GM18951 (cell line): ENCODE measurements at regions not wholly inside any gene's neighbourhood (a gene's known extent, or its start where the extent isn't known, plus 50 kb on each side); places are given as distances from the start of the nearest gene placed in this dataset.

Experiments
- POLR2A ChIP-seq: IDR thresholded peaks from 4 replicates; pipeline ENCODE4 v1.6.1; 2011; ENCODE audit warnings: mild to moderate bottlenecking; ENCODE audit not compliant: insufficient read length, insufficient read depth; ENCODE audit errors: extremely low read depth
- in situ Hi-C: fragments of 300-500 bp; cut with MboI; formaldehyde crosslinking; loops from one replicate; pipeline ENCODE4 v1.12.0; 2022; ENCODE audit warnings: low sequenced_read_pairs, mixed read lengths, inconsistent platforms; ENCODE audit not compliant: unreplicated experiment

DNA sequence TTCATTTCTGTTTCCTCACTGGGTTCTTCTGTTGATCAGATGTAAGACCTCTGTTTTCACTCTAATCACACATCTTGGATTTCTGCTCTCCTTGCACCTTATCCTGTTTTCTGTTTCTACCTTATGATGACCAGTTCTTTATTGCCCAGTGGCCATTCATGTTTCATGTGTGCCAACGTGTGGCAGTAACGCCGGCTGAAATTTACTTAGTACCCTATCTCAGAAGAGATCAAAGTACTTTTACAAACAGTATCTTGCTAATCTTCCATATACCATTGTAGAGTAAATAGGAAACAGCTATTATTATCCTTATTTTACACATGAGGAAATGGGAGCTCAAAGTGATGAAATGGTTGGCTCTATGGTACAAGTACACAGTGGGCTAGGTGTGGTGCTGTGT lies 74.0 kb downstream of the GATA3 start:
- TF ChIP-seq POLR2A: no peak
- in situ Hi-C loops: no loop called here

DNA sequence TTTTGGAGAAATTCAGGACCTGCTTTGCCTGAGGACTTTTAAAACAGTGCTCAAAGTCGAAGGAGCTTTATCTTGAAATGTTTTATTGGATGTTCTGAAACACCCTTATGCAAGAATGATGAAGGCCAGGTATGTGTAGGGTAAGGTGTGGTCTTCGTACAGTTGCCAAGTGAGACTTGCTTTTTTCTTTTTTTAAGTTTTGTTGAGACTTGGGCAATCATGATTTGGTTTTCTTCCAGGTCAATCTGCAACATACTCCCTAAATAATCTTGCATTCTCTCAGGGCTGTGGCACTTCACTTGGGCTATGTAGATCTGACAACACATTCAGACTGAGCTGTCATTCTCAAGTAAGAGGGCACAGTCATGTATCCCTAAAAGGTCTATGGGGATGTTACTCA lies 75.0 kb downstream of the GATA3 start:
- in situ Hi-C loops: no loop called here
- no peak for TF ChIP-seq POLR2A

DNA sequence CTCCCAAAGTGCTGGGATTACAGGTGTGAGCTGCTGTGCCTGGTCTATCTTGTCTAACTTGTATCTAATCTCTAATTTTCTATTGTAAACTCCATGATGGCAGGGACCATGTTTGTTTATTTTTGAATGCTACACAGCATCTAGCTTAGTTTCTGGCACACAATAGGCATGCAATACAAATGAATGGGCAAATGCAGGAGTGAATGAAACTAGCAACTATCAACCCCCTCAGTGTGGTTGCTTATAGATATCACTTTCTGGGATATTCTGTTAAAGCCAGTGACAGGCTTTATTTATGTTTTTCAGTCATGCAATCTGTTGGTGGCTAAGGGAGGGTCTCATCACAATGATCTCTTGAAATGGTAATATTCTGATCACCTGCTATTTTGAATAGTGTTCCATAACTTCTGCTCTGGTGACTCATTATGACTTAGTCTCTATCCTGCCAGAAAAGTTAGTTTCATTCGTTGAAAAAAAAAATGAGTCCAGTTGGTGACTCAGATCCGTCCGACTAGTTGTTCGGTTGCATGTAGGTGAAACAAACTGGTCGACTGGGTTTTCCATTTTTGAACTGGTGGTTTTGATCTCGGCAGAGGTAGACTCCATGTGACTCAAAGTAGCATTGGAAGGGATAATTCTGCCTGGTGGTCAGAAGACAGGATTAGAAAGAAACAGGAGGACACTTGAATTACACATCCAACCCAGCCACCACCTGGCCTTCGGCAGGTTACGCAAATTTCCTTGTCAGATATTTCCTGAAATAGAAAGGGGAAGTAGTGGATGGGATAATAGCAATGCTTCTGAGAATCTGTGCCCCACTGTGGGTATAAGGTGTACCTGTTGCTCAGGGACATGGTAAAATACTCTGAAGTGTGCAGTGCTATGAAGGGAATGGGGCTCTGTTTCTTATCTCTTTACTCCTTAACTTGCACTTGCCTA lies 76.8 kb downstream of the GATA3 start:
- in situ Hi-C loops: no loop called here
- no peak for TF ChIP-seq POLR2A

DNA sequence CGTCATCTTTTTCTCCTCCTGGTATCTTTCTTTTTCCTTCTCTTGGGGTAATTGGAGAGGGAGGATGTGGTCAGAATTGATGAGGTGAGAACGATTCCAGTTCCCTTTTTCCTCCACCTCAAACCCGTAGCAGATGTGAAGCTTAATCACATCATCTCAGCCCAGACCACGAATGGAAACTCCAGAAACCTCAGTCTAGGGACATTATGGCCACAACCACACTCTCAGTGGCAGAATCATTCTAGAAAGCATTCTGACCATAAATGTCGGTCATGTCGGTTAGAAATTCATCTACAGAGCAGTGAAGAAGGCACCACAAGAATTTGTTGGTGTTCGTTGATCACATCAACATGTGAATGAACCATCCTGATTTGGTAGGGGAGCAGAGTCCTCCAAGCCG lies 78.7 kb downstream of the GATA3 start:
- in situ Hi-C loops: no loop called here
- TF ChIP-seq POLR2A: no peak

DNA sequence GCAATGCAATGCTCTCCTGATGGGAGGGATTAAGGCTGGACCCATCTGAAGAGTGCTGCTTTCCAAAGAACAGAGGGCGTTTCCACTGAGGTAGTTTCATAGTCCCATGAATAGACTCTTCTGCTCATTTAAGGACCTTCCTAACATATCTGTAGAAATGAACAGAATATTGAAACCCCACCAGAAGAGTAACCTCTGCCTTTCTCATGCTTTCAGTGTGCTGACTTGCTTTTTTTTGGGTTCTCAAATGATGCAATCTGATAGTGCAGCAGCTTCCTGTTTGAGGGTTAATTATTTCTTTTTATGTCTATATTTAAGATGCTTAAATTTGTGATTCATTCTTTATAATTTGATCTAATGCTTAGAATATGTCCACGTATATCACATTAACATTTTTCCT lies 82.2 kb downstream of the GATA3 start:
- TF ChIP-seq POLR2A: no peak
- in situ Hi-C loops: no loop called here

DNA sequence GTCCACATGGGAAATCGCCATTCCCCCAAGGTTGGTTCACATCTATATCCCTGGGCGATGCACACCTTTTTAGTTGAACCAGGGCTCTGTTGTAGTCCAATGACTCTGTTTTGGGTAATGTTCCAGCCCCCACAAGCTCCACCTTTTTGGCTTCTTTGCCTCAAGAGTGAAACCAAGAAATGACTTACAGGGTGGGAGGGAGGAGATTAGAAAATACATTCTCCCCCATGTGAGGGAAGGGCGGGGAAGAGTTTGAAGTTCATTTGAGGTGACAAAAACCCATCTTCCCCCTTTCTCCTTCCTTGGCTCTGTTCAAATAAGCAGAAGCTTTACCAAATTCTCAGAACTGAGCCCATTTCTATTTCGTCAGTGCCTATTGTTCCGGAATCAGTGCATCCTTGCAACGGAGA lies 82.8 kb downstream of the GATA3 start:
- in situ Hi-C loops: no loop called here
- TF ChIP-seq POLR2A: no peak

DNA sequence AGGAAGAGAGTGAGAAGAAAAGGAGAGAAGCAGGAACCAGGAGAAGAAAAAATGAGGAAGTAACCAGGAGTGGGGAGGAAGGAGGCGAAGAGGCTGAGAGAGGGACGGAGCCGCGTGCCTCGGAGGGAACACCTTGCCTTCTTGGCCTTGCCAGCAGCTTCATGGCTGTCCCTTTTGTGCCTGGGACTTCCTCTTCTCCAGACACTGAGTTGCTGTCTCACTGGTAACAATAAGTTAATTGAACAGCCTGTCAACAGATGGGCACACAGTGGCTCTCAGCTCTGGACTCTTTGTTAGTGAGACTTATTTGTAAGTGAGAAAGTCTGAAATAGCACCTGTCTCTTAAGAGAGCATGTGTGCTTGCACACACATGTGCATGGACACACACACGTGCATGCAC lies 83.2 kb downstream of the GATA3 start:
- in situ Hi-C loops: no loop called here
- no peak for TF ChIP-seq POLR2A

DNA sequence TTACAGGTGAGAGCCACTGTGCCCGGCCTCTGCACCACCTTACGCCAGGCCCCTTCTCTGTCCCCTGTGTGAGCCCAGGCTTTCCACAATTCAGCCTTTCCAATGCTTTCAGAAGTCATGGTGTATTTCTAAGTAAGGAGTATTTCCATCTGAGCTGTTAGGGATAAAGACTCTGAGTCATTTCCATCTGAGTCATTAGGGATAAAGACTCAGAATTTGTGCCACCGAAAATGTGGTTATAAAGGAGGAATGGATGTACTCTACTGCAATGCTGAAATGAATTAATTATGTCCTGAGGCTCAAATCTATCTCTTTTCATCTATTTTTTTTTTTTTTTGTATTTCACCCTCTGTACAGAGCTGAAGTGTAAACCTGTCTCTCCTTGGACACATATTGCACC lies 84.0 kb downstream of the GATA3 start:
- in situ Hi-C loops: no loop called here

DNA sequence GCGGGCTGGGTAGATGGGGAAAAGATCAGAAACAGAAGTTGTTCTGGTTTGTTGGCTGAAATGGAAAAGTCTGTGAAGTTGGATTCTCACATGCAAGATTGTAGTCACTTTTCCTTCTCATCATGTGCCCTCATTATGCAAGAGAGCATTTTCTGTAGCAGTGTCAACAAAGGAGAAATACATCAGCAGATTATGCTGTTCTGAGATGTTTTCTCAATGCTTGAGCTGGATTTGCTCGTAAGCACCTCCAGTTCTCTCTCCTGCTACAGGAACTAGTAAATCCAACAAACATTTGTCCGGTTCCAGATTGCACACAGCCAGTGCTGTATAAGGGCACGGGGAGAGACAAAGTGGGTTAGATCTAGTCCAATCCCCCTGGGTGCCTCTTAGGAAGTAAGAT lies 90.0 kb downstream of the GATA3 start:
- in situ Hi-C loops: no loop called here
- no peak for TF ChIP-seq POLR2A

More for the DNA sequence above, 84.0 kb downstream of the GATA3 start:
- TF ChIP-seq POLR2A: no peak

DNA sequence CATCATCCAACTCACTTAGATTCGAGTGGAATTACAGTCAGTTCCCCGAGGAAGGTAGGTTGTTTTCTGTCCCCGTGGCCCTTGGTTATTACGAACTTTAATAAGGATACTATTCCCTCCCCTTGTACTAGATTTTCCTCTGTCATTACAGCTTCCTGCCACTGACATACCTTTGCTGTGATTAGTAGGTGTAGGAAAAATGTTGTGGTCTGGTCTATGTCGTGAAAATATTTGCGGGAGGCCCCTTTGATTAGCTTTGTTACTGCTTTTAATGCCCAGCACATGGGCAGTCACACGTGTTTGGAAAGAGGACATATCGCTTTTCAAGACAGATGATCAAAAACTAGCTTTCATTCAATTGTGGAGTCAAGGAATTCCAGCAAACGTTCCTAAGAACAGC lies 92.2 kb downstream of the GATA3 start:
- in situ Hi-C loops: no loop called here
- TF ChIP-seq POLR2A: no peak

DNA sequence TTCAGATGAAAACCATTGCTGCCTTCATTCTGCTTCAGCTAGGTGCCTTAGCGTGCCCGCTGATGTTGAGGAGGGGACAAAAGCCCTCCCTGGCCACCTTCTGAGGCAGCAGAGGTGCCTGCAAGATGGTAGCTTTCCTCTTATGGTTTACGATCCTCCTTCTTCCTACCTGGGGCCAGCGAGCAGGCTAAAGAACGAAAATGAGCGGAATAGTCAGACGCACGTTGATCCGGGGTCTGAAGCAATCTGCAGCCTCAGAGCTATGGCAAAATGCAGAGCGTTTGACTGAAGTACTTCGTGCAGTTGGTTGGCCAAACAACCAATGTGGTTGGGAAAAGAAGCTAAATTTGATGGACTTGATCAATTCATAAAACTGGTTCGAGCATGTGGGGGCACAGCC lies 95.5 kb downstream of the GATA3 start:
- TF ChIP-seq POLR2A: no peak

DNA sequence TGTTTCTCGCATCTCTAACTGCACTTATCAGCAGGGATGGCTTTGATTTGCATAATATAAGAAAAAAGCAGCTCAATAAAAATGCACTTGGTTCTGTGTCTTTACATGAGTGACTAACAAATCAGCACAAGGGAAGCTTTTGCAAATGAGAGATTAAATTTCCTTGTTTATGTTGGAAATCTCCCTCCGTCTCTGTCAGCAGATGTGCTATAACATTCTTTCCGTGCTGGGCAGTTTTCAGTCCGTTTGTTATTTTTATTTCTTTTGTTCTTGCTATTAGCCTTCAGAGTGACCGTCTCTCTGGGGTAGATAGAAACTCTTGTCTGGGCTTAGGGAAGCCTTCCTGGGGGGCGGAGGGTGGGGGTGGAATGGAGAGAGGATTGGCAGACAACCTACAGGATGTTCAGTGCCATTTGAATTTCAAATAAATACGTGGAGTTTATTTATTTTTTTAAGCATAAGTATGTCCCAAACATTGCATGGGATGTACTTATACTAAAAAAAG lies 96.0 kb downstream of the GATA3 start:
- TF ChIP-seq POLR2A: no peak
- in situ Hi-C loops: no loop called here

More for the DNA sequence above, 95.5 kb downstream of the GATA3 start:
- in situ Hi-C loops: no loop called here

DNA sequence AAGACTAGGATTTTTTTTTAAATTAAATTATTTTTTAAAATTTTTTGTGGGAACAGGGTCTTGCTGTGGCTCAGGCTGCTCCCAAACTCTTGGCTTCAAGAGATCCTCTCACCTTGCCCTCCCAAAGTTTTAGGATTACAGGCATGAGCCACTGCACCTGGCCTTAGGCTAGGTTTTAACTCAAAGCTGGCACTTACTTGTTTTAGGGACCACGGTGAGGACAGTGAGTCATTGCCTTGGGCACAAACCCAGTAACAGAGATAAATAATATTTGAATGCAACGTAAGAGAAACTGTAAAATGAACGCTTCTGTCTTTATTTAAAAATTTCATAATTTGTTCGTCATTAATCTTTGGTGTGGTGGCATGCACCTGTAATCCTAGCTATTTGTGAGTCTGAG lies 96.6 kb downstream of the GATA3 start:
- in situ Hi-C loops: no loop called here
- no peak for TF ChIP-seq POLR2A

DNA sequence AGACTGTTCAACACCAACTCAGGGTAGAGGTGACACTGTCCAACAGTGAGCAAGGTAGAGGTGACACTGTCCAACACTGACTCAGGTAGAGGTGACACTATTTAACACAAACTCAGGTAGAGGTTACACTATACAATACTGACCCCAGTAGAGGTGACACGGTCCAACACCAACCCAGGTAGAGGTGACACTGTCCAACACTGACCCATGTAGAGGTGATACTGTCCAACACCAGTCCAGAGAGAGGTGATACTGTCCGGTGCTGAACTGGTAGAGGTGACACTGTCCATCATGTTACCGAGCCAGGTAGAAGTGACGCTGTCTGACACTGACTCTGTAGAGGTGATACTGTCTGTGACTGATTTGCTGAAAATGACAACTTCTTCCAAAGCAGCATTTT lies 102.4 kb downstream of the GATA3 start:
- TF ChIP-seq POLR2A: no peak
- in situ Hi-C loops: no loop called here
